GM12875 (cell line): ENCODE measurements at regions not wholly inside any gene's neighbourhood (a gene's known extent, or its start where the extent isn't known, plus 50 kb on each side); places are given as distances from the start of the nearest gene placed in this dataset.

Experiments used
- H3K4me3 ChIP-seq: one replicate; pipeline ENCODE4 v1.5.1; 2011; ENCODE audit warnings: low read depth, low read length, control low read depth
- TF ChIP-seq, protein P1 (sequence below): IDR thresholded peaks from 2 replicates; pipeline ENCODE4 v1.5.1; 2011; ENCODE audit warnings: low read depth, mild to moderate bottlenecking, control low read depth, inconsistent platforms, low read length, moderate library complexity, borderline replicate concordance; ENCODE audit not compliant: insufficient read depth

DNA sequence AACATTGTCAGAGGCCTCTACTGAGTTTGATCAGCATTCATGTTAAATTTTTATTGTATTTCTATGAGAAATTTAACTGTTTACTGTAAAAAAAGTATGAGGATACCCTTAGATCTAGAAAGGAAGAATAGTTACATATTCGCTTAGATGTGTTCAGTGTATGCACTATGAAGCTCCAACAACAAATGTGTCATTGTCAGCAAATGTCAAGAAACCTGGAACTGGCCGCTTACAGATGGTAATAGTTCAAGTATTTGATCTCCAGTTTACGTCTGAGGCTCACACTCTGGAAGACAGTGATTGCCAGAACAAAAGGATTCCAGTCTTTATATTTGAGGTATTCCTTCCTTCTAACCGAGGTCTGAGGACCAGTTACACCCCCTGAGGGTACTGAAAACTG lies 921.2 kb upstream of the LRRTM1 start:
- no peak overlapping the region for H3K4me3 ChIP-seq
- TF ChIP-seq, protein P1, sequence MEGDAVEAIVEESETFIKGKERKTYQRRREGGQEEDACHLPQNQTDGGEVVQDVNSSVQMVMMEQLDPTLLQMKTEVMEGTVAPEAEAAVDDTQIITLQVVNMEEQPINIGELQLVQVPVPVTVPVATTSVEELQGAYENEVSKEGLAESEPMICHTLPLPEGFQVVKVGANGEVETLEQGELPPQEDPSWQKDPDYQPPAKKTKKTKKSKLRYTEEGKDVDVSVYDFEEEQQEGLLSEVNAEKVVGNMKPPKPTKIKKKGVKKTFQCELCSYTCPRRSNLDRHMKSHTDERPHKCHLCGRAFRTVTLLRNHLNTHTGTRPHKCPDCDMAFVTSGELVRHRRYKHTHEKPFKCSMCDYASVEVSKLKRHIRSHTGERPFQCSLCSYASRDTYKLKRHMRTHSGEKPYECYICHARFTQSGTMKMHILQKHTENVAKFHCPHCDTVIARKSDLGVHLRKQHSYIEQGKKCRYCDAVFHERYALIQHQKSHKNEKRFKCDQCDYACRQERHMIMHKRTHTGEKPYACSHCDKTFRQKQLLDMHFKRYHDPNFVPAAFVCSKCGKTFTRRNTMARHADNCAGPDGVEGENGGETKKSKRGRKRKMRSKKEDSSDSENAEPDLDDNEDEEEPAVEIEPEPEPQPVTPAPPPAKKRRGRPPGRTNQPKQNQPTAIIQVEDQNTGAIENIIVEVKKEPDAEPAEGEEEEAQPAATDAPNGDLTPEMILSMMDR, result no peak

DNA sequence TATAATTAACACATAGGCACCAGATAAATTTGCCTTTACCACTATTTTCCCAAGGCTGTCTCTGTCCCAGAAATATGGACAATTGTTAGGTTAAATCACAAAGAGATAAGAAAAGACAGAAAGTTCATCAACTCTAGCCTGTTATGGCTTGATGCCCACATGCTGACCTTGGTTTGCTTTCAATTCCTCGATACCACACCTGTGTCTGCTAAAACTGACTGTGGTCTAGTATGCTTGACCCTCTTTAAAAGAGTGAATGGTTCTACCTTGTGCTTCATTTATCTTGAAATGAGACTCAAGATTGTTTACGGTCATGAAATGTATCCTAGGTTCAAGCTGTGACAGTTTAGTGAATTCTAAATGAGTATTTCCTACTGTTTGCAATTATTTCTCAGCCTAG lies 909.0 kb upstream of the LRRTM1 start:
- H3K4me3 ChIP-seq, result no peak overlapping the region
- TF ChIP-seq, protein P1, result no peak

DNA sequence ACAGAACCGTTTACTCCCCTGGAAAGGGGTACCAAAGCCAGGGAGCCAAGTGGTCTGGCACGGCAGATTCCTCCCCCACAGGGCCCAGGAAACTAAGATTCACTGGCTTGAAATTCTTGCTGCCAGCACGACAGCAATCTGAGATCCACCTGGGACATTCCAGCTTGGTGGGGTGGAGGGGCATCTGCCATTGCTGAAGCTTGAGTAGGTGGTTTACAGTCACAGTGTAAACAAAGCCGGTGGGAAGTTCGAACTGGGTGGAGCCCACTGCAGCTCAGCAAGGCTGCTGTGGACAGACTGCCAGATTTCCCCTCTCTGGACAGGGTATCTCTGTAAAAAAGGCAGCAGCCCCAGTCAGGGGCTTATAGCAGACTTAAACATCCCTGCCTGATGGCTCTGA lies 901.7 kb upstream of the LRRTM1 start:
- TF ChIP-seq, protein P1, result no peak
- no peak overlapping the region for H3K4me3 ChIP-seq

DNA sequence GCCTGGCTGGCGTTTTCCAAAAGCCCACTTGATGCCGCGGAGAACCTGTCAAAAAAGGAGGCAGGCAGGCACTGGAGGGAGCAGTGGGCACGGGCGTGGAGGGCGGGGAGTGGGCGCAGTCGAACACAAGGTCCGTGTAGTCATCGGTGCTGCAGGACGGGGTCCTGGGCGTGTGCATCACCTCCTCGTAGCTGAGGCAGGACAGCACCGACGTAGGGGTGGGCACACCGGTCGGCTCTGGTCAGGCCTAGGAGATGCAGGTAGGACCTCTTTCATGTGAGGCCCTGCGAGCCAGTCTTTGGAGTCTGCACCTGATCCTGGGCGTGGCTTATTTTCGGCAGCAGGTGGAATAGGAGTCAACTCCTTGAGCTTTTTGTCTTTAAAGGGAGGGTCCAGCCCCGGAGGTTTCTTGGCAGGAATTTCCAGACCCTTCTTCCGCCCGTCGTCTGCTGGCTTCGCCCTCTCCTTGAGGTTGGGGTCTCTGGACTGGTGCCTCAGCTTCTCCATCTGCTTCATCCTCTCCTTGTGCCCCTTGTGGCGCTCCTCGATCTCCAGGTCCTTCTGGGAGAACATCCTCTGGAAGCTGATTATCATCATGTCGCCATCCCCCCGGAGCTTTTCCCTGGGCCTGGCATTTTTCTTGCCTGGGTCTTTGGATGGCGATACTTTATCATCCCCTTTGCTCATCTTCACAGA lies 892.5 kb upstream of the LRRTM1 start:
- no peak overlapping the region for H3K4me3 ChIP-seq
- TF ChIP-seq, protein P1, result no peak

DNA sequence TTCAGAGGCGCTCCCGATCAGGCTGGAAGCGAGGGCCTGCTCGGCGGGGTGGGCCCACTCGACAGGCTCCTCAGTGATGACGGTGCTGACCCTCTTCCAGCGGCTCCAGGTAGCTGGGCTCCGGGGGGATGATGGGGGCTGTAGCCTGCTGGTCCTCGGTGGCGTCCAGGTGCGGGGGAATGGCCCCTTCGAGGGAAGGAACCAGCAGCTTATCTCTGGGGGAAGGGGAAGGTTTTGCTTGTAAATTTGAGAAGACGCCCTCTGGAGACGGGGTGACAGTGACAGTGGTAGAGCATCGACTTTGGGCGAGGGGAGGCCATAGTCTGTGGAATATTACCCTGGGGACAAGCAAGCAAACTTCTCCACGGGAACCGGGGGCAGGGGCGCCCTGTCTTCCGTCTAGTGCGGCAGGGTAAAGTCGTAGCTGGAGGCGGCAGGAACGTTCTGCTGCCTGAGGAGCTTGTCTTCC lies 891.9 kb upstream of the LRRTM1 start:
- H3K4me3 ChIP-seq, result no peak overlapping the region
- TF ChIP-seq, protein P1, result no peak

DNA sequence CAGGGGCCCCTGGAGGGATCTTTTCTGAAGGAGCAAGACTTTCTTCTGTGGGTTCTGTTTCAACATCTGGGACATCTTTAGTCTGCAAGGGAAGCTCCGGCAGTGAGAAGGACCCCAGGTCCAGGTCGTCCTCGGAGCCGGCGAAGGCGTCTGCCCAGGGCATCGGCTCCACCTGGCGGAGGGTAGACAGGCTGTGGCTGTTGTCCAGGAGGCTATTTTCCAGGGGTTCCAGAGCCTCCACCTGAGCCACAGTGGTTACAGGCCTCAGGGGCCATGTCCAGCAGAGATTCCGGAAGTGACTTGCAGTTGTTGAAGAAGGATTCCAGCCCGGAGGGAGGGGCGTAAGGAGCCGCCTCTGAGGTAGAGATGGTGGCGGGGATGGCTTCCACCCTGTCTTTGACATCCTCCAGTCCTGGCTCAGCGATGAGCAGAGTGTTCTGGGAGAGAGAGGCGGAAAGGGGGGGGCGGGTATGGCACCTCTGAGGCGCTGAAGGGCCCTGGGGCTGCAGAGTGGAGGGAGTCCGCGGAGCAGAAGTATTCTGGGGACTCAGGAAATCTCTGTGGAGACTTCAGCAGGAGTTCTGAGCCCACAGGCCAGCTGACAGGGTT lies 891.3 kb upstream of the LRRTM1 start:
- no peak overlapping the region for H3K4me3 ChIP-seq
- TF ChIP-seq, protein P1, result no peak
